IMR-90 (cell line): ENCODE measurements at regions not wholly inside any gene's neighbourhood (a gene's known extent, or its start where the extent isn't known, plus 50 kb on each side); places are given as distances from the start of the nearest gene placed in this dataset.

ENCODE experiments used
- ATAC-seq: fragments of 200-7000 bp; cut with Tn5 transposase; 2 replicates; pipeline ENCODE4 v1.9.1; 2020; ENCODE audit warnings: low read depth, mild to moderate bottlenecking, moderate library complexity
- BruUV-seq: library from RNA; stranded (reverse); fragments of 400-500 nt; replicated peaks from 2 replicates; lab custom pipeline; 2021; lab: Mats Ljungman, UMichigan
- CTCF ChIA-PET: fragments of 300-600 bp; formaldehyde crosslinking; extraction: SDS; loops from one replicate; lab custom pipeline; 2021; ENCODE audit warnings: antibody characterized with exemption; lab: Yijun Ruan, JAX
- POLR2A ChIA-PET: fragments of 300-600 bp; sonication (Branson Sonifier 250); formaldehyde crosslinking; loops from one replicate; lab custom pipeline; 2022; ENCODE audit warnings: antibody characterized with exemption; ENCODE audit not compliant: unreplicated experiment; lab: Charles Lee
- DNase-seq: peaks from one replicate; pipeline ENCODE4 v3.0.0; 2013
- H2AFZ ChIP-seq: replicated peaks from 2 replicates; pipeline ENCODE3; 2013; ENCODE audit warnings: low read length, mild to moderate bottlenecking; ENCODE audit not compliant: poor library complexity
- H2AK5ac ChIP-seq: 2 replicates; pipeline ENCODE4 v1.6.1; 2013; ENCODE audit warnings: low read depth, low read length, inconsistent platforms
- H2AK9ac ChIP-seq: replicated peaks from 2 replicates; pipeline ENCODE3; 2013; ENCODE audit warnings: mild to moderate bottlenecking, low read depth, low read length, moderate library complexity; ENCODE audit not compliant: poor library complexity
- H2BK120ac ChIP-seq: 2 replicates; pipeline ENCODE4 v1.6.1; 2013; ENCODE audit warnings: low read depth, low read length, inconsistent platforms
- H2BK15ac ChIP-seq: 3 replicates; pipeline ENCODE4 v1.6.1; 2013; ENCODE audit warnings: low read depth, low read length, inconsistent platforms
- H2BK20ac ChIP-seq: 2 replicates; pipeline ENCODE4 v1.6.1; 2013; ENCODE audit warnings: low read depth, mild to moderate bottlenecking, inconsistent platforms, low read length, moderate library complexity
- H2BK5ac ChIP-seq: 2 replicates; pipeline ENCODE4 v1.6.1; 2013; ENCODE audit warnings: mild to moderate bottlenecking, low read depth, low read length, inconsistent platforms; ENCODE audit not compliant: poor library complexity, severe bottlenecking
- H3K14ac ChIP-seq: replicated peaks from 2 replicates; pipeline ENCODE4 v1.6.1; 2013; ENCODE audit warnings: low read depth, low read length, inconsistent platforms
- H3K18ac ChIP-seq: 2 replicates; pipeline ENCODE4 v1.6.1; 2013; ENCODE audit warnings: low read depth, low read length, control low read depth
- H3K23ac ChIP-seq: 2 replicates; pipeline ENCODE4 v1.6.1; 2013; ENCODE audit warnings: low read depth, low read length, inconsistent platforms
- H3K27ac ChIP-seq: 2 replicates; pipeline ENCODE4 v1.5.1; 2013; ENCODE audit warnings: mild to moderate bottlenecking, control low read depth, low read length; ENCODE audit not compliant: insufficient read depth
- H3K27me3 ChIP-seq: 2 replicates; pipeline ENCODE4 v1.6.1; 2013; ENCODE audit warnings: low read length; ENCODE audit not compliant: control insufficient read depth, insufficient read depth
- H3K36me3 ChIP-seq: 2 replicates; pipeline ENCODE4 v1.6.1; 2013; ENCODE audit warnings: low read length, mixed read lengths; ENCODE audit not compliant: control insufficient read depth, insufficient read depth
- H3K4ac ChIP-seq: 2 replicates; pipeline ENCODE4 v1.6.1; 2013; ENCODE audit warnings: low read depth, low read length, inconsistent platforms
- H3K4me1 ChIP-seq: 2 replicates; pipeline ENCODE4 v1.6.1; 2013; ENCODE audit warnings: low read length, mixed read lengths; ENCODE audit not compliant: control insufficient read depth, insufficient read depth
- H3K4me2 ChIP-seq: 2 replicates; pipeline ENCODE4 v1.6.1; 2013; ENCODE audit warnings: low read depth, mild to moderate bottlenecking, control low read depth, low read length, moderate library complexity
- H3K4me3 ChIP-seq: 2 replicates; pipeline ENCODE4 v1.5.1; 2013; ENCODE audit warnings: low read depth, mild to moderate bottlenecking, control low read depth, low read length, moderate library complexity; ENCODE audit not compliant: insufficient read depth
- H3K56ac ChIP-seq: 2 replicates; pipeline ENCODE4 v1.6.1; 2013; ENCODE audit warnings: low read length, inconsistent platforms; ENCODE audit not compliant: insufficient read depth; ENCODE audit errors: extremely low read depth
- H3K79me1 ChIP-seq, 2 experiments: 2 replicates each; pipeline ENCODE4 v1.6.1; 2013; ENCODE audit warnings: low read length in 2 of 2, inconsistent platforms in 1 of 2, low read depth in 1 of 2
- H3K9ac ChIP-seq: 2 replicates; pipeline ENCODE4 v1.6.1; 2013; ENCODE audit warnings: low read depth, low read length, control low read depth
- H3K9me1 ChIP-seq: 2 replicates; pipeline ENCODE4 v1.6.1; 2013; ENCODE audit warnings: low read length, inconsistent platforms; ENCODE audit not compliant: insufficient read depth
- H3K9me3 ChIP-seq: 2 replicates; pipeline ENCODE4 v1.6.1; 2013; ENCODE audit warnings: low read length; ENCODE audit not compliant: control insufficient read depth, insufficient read depth
- H4K20me1 ChIP-seq: 2 replicates; pipeline ENCODE4 v1.6.1; 2013; ENCODE audit warnings: low read length, inconsistent platforms; ENCODE audit not compliant: insufficient read depth
- H4K5ac ChIP-seq: 2 replicates; pipeline ENCODE4 v1.6.1; 2013; ENCODE audit warnings: mild to moderate bottlenecking, low read depth, low read length, control low read depth
- H4K8ac ChIP-seq, 2 experiments: 2 replicates each; pipeline ENCODE4 v1.6.1; 2013; ENCODE audit warnings: low read depth in 2 of 2, low read length in 2 of 2, control low read depth in 1 of 2, inconsistent platforms in 1 of 2
- H4K91ac ChIP-seq: 2 replicates; pipeline ENCODE4 v1.6.1; 2013; ENCODE audit warnings: low read depth, low read length, inconsistent platforms; ENCODE audit not compliant: insufficient read depth
- MXI1 ChIP-seq: IDR thresholded peaks from 2 replicates; pipeline ENCODE4 v1.6.1; 2012; ENCODE audit warnings: low read depth, mild to moderate bottlenecking, low read length, moderate library complexity, borderline replicate concordance
- POLR2A ChIP-seq: IDR thresholded peaks from 2 replicates; pipeline ENCODE4 v1.6.1; 2012; ENCODE audit warnings: mild to moderate bottlenecking, low read depth, low read length
- RAD21 ChIP-seq: IDR thresholded peaks from 2 replicates; pipeline ENCODE4 v1.6.1; 2012; ENCODE audit warnings: low read length, improper control_type of control experiment
- SMC3 ChIP-seq: fragments of 150-350 bp; IDR thresholded peaks from 2 replicates; pipeline ENCODE4 v1.6.1; 2016; ENCODE audit warnings: low read depth, mild to moderate bottlenecking, antibody characterized with exemption, low read length, moderate library complexity
- WGBS, 2 experiments: methylation state at CpG; one replicate each; pipeline versions ENCODE4 v1.1.5 to v1.1.7; 2013; ENCODE audit warnings: missing lambda C conversion rate in 2 of 2; ENCODE audit not compliant: insufficient read length in 1 of 2; ENCODE audit errors: extremely low coverage in 2 of 2; 5-methylcytosine and 5-hydroxymethylcytosine counted together
- dilution Hi-C: fragments of 300-500 bp; cut with HindIII; formaldehyde crosslinking; loops from one replicate; pipeline ENCODE4 v1.14.3; 2018; ENCODE audit warnings: low sequenced_read_pairs; ENCODE audit not compliant: unreplicated experiment
- in situ Hi-C: fragments of 300-500 bp; cut with MboI; formaldehyde crosslinking; loops from 3 replicates; pipeline ENCODE4 v1.14.3; 2019; ENCODE audit warnings: low sequenced_read_pairs, inconsistent platforms, mixed read lengths
- intact Hi-C: fragments of 100-400 bp; cut with micrococcal nuclease; formaldehyde crosslinking; loops from 2 replicates; pipeline ENCODE4 v1.10.0; 2022
- TF ChIP-seq, protein P1 (sequence below): fragments of 150-350 bp; IDR thresholded peaks from 2 replicates; pipeline ENCODE4 v1.6.1; 2017; ENCODE audit warnings: mild to moderate bottlenecking, antibody characterized with exemption, low read length, low read depth

DNA sequence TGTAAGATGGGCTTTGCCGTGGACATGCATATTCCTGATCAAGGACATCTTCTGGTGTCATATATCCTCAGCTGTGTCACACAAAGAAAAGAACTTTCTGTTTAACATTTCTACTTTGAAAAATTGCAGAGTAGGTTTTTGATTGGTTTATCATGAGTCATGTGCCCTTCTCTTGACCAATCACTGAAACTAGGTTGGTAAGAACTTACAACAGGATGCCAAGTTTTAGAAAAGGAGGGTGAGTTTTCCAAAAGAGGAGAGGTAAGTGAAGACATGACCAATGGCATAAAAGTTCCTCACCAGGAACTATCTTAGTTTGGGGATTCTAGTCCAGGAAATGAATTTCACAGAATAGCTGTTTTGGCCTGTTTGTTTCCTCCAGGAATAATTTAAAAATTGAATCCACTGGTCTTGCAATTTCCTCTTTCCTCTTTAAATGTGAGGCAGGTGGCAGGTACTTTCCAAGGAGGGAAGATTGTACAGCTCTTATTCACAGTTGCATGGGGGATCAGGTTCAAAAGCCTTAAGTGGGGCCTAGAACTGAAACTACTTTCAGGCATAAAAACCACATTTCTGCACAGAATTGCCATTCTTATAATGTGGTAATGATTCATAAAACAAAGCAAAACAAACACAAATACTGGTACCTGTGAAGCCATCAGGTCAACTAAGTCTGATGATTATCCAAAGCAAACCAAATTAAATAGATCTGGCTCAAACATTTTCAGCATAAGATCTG is 1114.5 kb upstream of the LCORL start:
- no peak overlapping the region for H3K9ac ChIP-seq
- no peak for DNase-seq
- no peak overlapping the region for H2AK5ac ChIP-seq
- no peak overlapping the region for H2BK5ac ChIP-seq
- H3K9me1 ChIP-seq = no peaks in the 10 kb centered on the region
- WGBS, 2 experiments = no CpG with 5 or more reads among the region's 1 CpG
- no peak overlapping the region for H3K14ac ChIP-seq
- H3K56ac ChIP-seq = no peak overlapping the region
- H4K8ac ChIP-seq = no peak overlapping the region
- no peak overlapping the region for H2BK15ac ChIP-seq
- in situ Hi-C loops = no loop called here
- no peak overlapping the region for H3K18ac ChIP-seq
- no peak overlapping the region for H3K4ac ChIP-seq
- H2BK120ac ChIP-seq = no peak overlapping the region
- TF ChIP-seq POLR2A = no peak
- TF ChIP-seq, protein P1, sequence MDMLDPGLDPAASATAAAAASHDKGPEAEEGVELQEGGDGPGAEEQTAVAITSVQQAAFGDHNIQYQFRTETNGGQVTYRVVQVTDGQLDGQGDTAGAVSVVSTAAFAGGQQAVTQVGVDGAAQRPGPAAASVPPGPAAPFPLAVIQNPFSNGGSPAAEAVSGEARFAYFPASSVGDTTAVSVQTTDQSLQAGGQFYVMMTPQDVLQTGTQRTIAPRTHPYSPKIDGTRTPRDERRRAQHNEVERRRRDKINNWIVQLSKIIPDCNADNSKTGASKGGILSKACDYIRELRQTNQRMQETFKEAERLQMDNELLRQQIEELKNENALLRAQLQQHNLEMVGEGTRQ = peak; percentile 24; the same call in 1 of the 2 replicates
- no peak for TF ChIP-seq SMC3
- TF ChIP-seq MXI1 = no peak
- TF ChIP-seq RAD21 = no peak
- dilution Hi-C loops = no loop called here
- no peaks in the 10 kb centered on the region for H3K9me3 ChIP-seq
- H3K27me3 ChIP-seq = no peaks in the 10 kb centered on the region
- H4K91ac ChIP-seq = no peak overlapping the region
- no peak overlapping the region for H3K23ac ChIP-seq
- ChIA-PET CTCF (interaction anchor here (0.6 kb wide), 1 partner anchor 222 kb away, joined by 3 read pairs; no protein-coding TSS in a partner anchor), POLR2A (interaction anchor here (0.7 kb wide), 1 partner anchor 180 kb away, joined by 3 read pairs; no protein-coding TSS in a partner anchor)
- H3K36me3 ChIP-seq = no peaks in the 10 kb centered on the region
- no peak overlapping the region for H3K27ac ChIP-seq
- no peaks in the 10 kb centered on the region for H3K4me1 ChIP-seq
- intact Hi-C loops = no loop called here
- H3K4me2 ChIP-seq = no peak overlapping the region
- H2AFZ ChIP-seq = no peak overlapping the region
- no peaks in the 10 kb centered on the region for H3K79me1 ChIP-seq
- no peak overlapping the region for H4K5ac ChIP-seq
- BruUV-seq = no TSS peak
- no peak overlapping the region for H3K4me3 ChIP-seq
- no peak for ATAC-seq
- H2AK9ac ChIP-seq = no peak overlapping the region
- no peak overlapping the region for H2BK20ac ChIP-seq
- H4K20me1 ChIP-seq = no peaks in the 10 kb centered on the region
